Duodenal mucosa (tissue), 2 donors: ENCODE measurements at regions not wholly inside any gene's neighbourhood (a gene's known extent, or its start where the extent isn't known, plus 50 kb on each side); places are given as distances from the start of the nearest gene placed in this dataset.
"Not testable (repeated sequence)": the region's sequence is repeated elsewhere in the genome, so short reads cannot be mapped to it uniquely, and the experiment has no call there.

Experiments used
- H3K27ac ChIP-seq: one replicate; pipeline ENCODE4 v1.7.0; 2013; ENCODE audit warnings: low read depth, low read length
- H3K27me3 ChIP-seq, 2 donors: one replicate each; pipeline ENCODE4 v1.7.0; 2013; ENCODE audit warnings: low read length in 2 of 2, control low read depth in 1 of 2; ENCODE audit not compliant: insufficient read depth in 2 of 2, control insufficient read depth in 1 of 2
- H3K36me3 ChIP-seq, 2 donors: one replicate each; pipeline ENCODE4 v1.7.0; 2013; ENCODE audit warnings: low read length in 2 of 2, control low read depth in 1 of 2; ENCODE audit not compliant: insufficient read depth in 2 of 2, control insufficient read depth in 1 of 2
- H3K4me1 ChIP-seq, 2 donors: one replicate each; pipeline ENCODE4 v1.7.0; 2013; ENCODE audit warnings: low read length in 2 of 2, control low read depth in 1 of 2; ENCODE audit not compliant: insufficient read depth in 2 of 2, control insufficient read depth in 1 of 2
- H3K4me3 ChIP-seq, 2 donors: one replicate each; pipeline ENCODE4 v1.7.0; 2013; ENCODE audit warnings: low read length in 2 of 2, low read depth in 1 of 2
- H3K9ac ChIP-seq, 2 donors: one replicate each; pipeline ENCODE4 v1.7.0; 2013; ENCODE audit warnings: low read length in 2 of 2, low read depth in 1 of 2
- H3K9me3 ChIP-seq, 2 donors: one replicate each; pipeline ENCODE4 v1.7.0; 2013; ENCODE audit warnings: low read length in 2 of 2, control low read depth in 1 of 2; ENCODE audit not compliant: control insufficient read depth in 1 of 2

- H3K4me3 ChIP-seq: no peak overlapping the region
Observed at GRCh38 chr15:31607656-31608055, 281.0 kb downstream of the KLF13 start.

GRCh38 chr15:31609258-31609681 lies 282.6 kb downstream of the KLF13 start:
- Histone ChIP-seq H3K4me3 (no peak overlapping the region), H3K9me3 (no peaks in the 10 kb centered on the region), H3K27me3 (no peaks in the 10 kb centered on the region), H3K27ac (no peak overlapping the region), H3K9ac (no peak overlapping the region), H3K36me3 (no peaks in the 10 kb centered on the region), H3K4me1 (no peaks in the 10 kb centered on the region)

More at GRCh38 chr15:31607656-31608055, 281.0 kb downstream of the KLF13 start:
- Histone ChIP-seq H3K9ac (no peak overlapping the region), H3K27me3 (no peaks in the 10 kb centered on the region), H3K36me3 (no peaks in the 10 kb centered on the region), H3K9me3 (no peaks in the 10 kb centered on the region), H3K27ac (no peak overlapping the region), H3K4me1 (no peaks in the 10 kb centered on the region)

GRCh38 chr15:31609906-31610305 lies 283.3 kb downstream of the KLF13 start:
- H3K27ac ChIP-seq: no peak overlapping the region
- H3K36me3 ChIP-seq: no peaks in the 10 kb centered on the region
- no peak overlapping the region for H3K4me3 ChIP-seq
- no peak overlapping the region for H3K9ac ChIP-seq
- no peaks in the 10 kb centered on the region for H3K4me1 ChIP-seq
- H3K27me3 ChIP-seq: no peaks in the 10 kb centered on the region
- H3K9me3 ChIP-seq: no peaks in the 10 kb centered on the region

GRCh38 chr15:31615643-31616415 lies 289.2 kb downstream of the KLF13 start:
- no peaks in the 10 kb centered on the region for H3K9me3 ChIP-seq
- H3K4me1 ChIP-seq: no peaks in the 10 kb centered on the region
- H3K27me3 ChIP-seq: no peaks in the 10 kb centered on the region
- H3K4me3 ChIP-seq: no peak overlapping the region
- no peak overlapping the region for H3K9ac ChIP-seq
- H3K27ac ChIP-seq: no peak overlapping the region
- no peaks in the 10 kb centered on the region for H3K36me3 ChIP-seq

GRCh38 chr15:31623297-31623696 lies 296.7 kb downstream of the KLF13 start:
- H3K9ac ChIP-seq, H3K4me1 ChIP-seq, H3K27ac ChIP-seq, H3K9me3 ChIP-seq, H3K4me3 ChIP-seq, H3K36me3 ChIP-seq, H3K27me3 ChIP-seq: not testable (repeated sequence)

- not testable (repeated sequence) for H3K4me3 ChIP-seq, H3K4me1 ChIP-seq, H3K9ac ChIP-seq, H3K9me3 ChIP-seq, H3K27ac ChIP-seq, H3K36me3 ChIP-seq, H3K27me3 ChIP-seq
Observed at GRCh38 chr15:31624115-31624514, 297.5 kb downstream of the KLF13 start.

- not testable (repeated sequence) for H3K36me3 ChIP-seq, H3K9me3 ChIP-seq, H3K9ac ChIP-seq, H3K4me1 ChIP-seq, H3K27me3 ChIP-seq, H3K4me3 ChIP-seq, H3K27ac ChIP-seq
Observed at GRCh38 chr15:31635715-31636114, 309.1 kb downstream of the KLF13 start.

GRCh38 chr15:31636911-31637310 lies 310.3 kb downstream of the KLF13 start:
- not testable (repeated sequence) for H3K4me1 ChIP-seq, H3K27me3 ChIP-seq, H3K4me3 ChIP-seq, H3K9ac ChIP-seq, H3K36me3 ChIP-seq, H3K9me3 ChIP-seq, H3K27ac ChIP-seq

GRCh38 chr15:31643955-31644354 lies 317.3 kb downstream of the KLF13 start:
- H3K9me3 ChIP-seq, H3K36me3 ChIP-seq, H3K9ac ChIP-seq, H3K4me3 ChIP-seq, H3K27ac ChIP-seq, H3K27me3 ChIP-seq, H3K4me1 ChIP-seq: not testable (repeated sequence)

- H3K36me3 ChIP-seq, H3K27ac ChIP-seq, H3K9ac ChIP-seq, H3K9me3 ChIP-seq, H3K4me3 ChIP-seq, H3K4me1 ChIP-seq, H3K27me3 ChIP-seq: not testable (repeated sequence)
Observed at GRCh38 chr15:31644761-31645160, 318.1 kb downstream of the KLF13 start.
